ENCODE measurements at regions not wholly inside any gene's neighbourhood (a gene's known extent, or its start where the extent isn't known, plus 50 kb on each side); places are given as distances from the start of the nearest gene placed in this dataset.

- TF ChIP-seq USF2 (IDR thresholded peaks at IDR 0.05; ENCODE audit: borderline replicate concordance, low read depth, low read length) (no peak), SIN3A (IDR thresholded peaks at IDR 0.05; ENCODE audit: borderline replicate concordance, low read depth, low read length) (no peak), ZBTB33 (IDR thresholded peaks at IDR 0.05; ENCODE audit: borderline replicate concordance, low read depth) (no peak), FOSL2 (IDR thresholded peaks at IDR 0.05; ENCODE audit: borderline replicate concordance, low read depth) (no peak), TAF1 (IDR thresholded peaks at IDR 0.05; ENCODE audit: borderline replicate concordance, low read depth, low read length) (no peak), RXRA (IDR thresholded peaks at IDR 0.05; ENCODE audit: borderline replicate concordance, low read depth) (no peak), PBX3 (IDR thresholded peaks at IDR 0.05) (no peak)
Measured at GRCh38 chr14:56413721-56414120, 165.9 kb upstream of the TMEM260 start (continued).

GRCh38 chr14:56414236-56414635 lies 165.4 kb upstream of the TMEM260 start:
- WGBS (ENCODE audit: low lambda C conversion rate), result 12% methylated on average over 3 of the region's 3 CpGs
- Histone ChIP-seq H3K27ac (ENCODE audit: low read depth in 2 of 2, low read length in 1 of 2) (no peak overlapping the region), H2AFZ (ENCODE audit: low read depth) (no peak overlapping the region), H3K79me2 (ENCODE audit: insufficient read depth) (no peaks in the 10 kb centered on the region), H3K9me3 (no peaks in the 10 kb centered on the region), H4K20me1 (ENCODE audit: insufficient read depth) (no peaks in the 10 kb centered on the region), H3K4me1 (ENCODE audit: control insufficient read depth in 1 of 2, insufficient read depth in 2 of 2, low read depth in 1 of 2, low read length in 1 of 2) (peaks cover 0 to 3% of the 10 kb centered on the region in 2 experiments; a peak in 1 of 4 replicates), H3F3A (replicated peaks; ENCODE audit: insufficient read depth) (no peaks in the 10 kb centered on the region), H3K27me3 (ENCODE audit: insufficient read depth) (no peaks in the 10 kb centered on the region; the same call in 1 of the 2 replicates), H3K9me2 (no peaks in the 10 kb centered on the region), H3K36me3 (replicated peaks in 1 of 2; ENCODE audit: control insufficient read depth in 1 of 2, insufficient read depth in 2 of 2, low read length in 1 of 2) (no peaks in the 10 kb centered on the region), H3K4me2 (no peak overlapping the region), H3K4me3 (ENCODE audit: low read depth in 2 of 2, low read length in 1 of 2) (no peak overlapping the region), H3K9ac (no peak overlapping the region)
- TF ChIP-seq SMC3 (IDR thresholded peaks at IDR 0.05; ENCODE audit: low read depth, low read length) (no peak), TAF1 (IDR thresholded peaks at IDR 0.05; ENCODE audit: borderline replicate concordance, low read depth, low read length) (no peak), MAX (IDR thresholded peaks at IDR 0.05; ENCODE audit: low read depth) (no peak)
- DNase-seq, result no peak
- ChIA-PET CTCF (no interaction called here), POLR2A (no interaction called here)

GRCh38 chr14:56416213-56416612 lies 163.4 kb upstream of the TMEM260 start:
- CTCF ChIA-PET, result no interaction called here
- whole genome bisulfite sequencing (ENCODE audit: low lambda C conversion rate), result 7% methylated on average over 9 of the region's 9 CpGs
- TF ChIP-seq ZBTB33 (IDR thresholded peaks at IDR 0.05; ENCODE audit: borderline replicate concordance, low read depth) (no peak), YY1 (IDR thresholded peaks at IDR 0.05; ENCODE audit: low read depth) (no peak), RXRA (IDR thresholded peaks at IDR 0.05; ENCODE audit: borderline replicate concordance, low read depth) (no peak), MEF2A (IDR thresholded peaks at IDR 0.05; ENCODE audit: borderline replicate concordance, low read depth) (no peak), SIN3A (IDR thresholded peaks at IDR 0.05; ENCODE audit: borderline replicate concordance, low read depth, low read length) (no peak), JUND (IDR thresholded peaks at IDR 0.05) (no peak), RCOR1 (IDR thresholded peaks at IDR 0.05; ENCODE audit: low read length) (no peak), EZH2phosphoT487 (IDR thresholded peaks at IDR 0.05; ENCODE audit: borderline replicate concordance, low read depth) (no peak), TEAD4 (IDR thresholded peaks at IDR 0.05; ENCODE audit: borderline replicate concordance, insufficient read depth) (no peak), USF1 (IDR thresholded peaks at IDR 0.05; ENCODE audit: borderline replicate concordance, low read depth) (no peak), FOXM1 (IDR thresholded peaks at IDR 0.05; ENCODE audit: low read depth) (no peak), NRF1 (IDR thresholded peaks at IDR 0.05; ENCODE audit: low read depth, low read length) (no peak), RAD21 (IDR thresholded peaks at IDR 0.05; ENCODE audit: low read length) (no peak), GABPA (IDR thresholded peaks at IDR 0.05; ENCODE audit: low read depth) (no peak)

More at GRCh38 chr14:56416213-56416612, 163.4 kb upstream of the TMEM260 start:
- Histone ChIP-seq H3K36me3 (replicated peaks in 1 of 2; ENCODE audit: control insufficient read depth in 1 of 2, insufficient read depth in 2 of 2, low read length in 1 of 2) (no peaks in the 10 kb centered on the region), H3K4me1 (ENCODE audit: control insufficient read depth in 1 of 2, insufficient read depth in 2 of 2, low read depth in 1 of 2, low read length in 1 of 2) (peaks cover 0 to 3% of the 10 kb centered on the region in 2 experiments; a peak in 1 of 4 replicates), H3K9me2 (no peaks in the 10 kb centered on the region), H4K20me1 (ENCODE audit: insufficient read depth) (no peaks in the 10 kb centered on the region), H3K4me3 (ENCODE audit: low read depth in 2 of 2, low read length in 1 of 2) (no peak overlapping the region), H3F3A (replicated peaks; ENCODE audit: insufficient read depth) (no peaks in the 10 kb centered on the region), H2AFZ (ENCODE audit: low read depth) (no peak overlapping the region), H3K9ac (no peak overlapping the region), H3K9me3 (no peaks in the 10 kb centered on the region), H3K79me2 (ENCODE audit: insufficient read depth) (no peaks in the 10 kb centered on the region), H3K27me3 (ENCODE audit: insufficient read depth) (no peaks in the 10 kb centered on the region; the same call in 1 of the 2 replicates), H3K4me2 (no peak overlapping the region), H3K27ac (ENCODE audit: low read depth in 2 of 2, low read length in 1 of 2) (no peak overlapping the region)
- no peak for DNase-seq
- POLR2A ChIA-PET, result no interaction called here

All from SK-N-SH (cell line).